Neuronal stem cell (in vitro differentiated cells): ENCODE measurements at regions not wholly inside any gene's neighbourhood (a gene's known extent, or its start where the extent isn't known, plus 50 kb on each side); places are given as distances from the start of the nearest gene placed in this dataset.

Experiments
- DNase-seq: peaks from one replicate; pipeline ENCODE4 v3.0.0-alpha.2; 2013; ENCODE audit warnings: low spot score
- H2AFZ ChIP-seq: one replicate; pipeline ENCODE4 v1.6.1; 2013; ENCODE audit warnings: mild to moderate bottlenecking, low read length, inconsistent platforms
- H2AK5ac ChIP-seq: 2 replicates; pipeline ENCODE4 v1.6.1; 2013; ENCODE audit warnings: low read depth, mild to moderate bottlenecking, inconsistent platforms, low read length, moderate library complexity, mixed read lengths
- H2BK120ac ChIP-seq: 2 replicates; pipeline ENCODE4 v1.6.1; 2013; ENCODE audit warnings: low read depth, mild to moderate bottlenecking, inconsistent platforms, low read length, moderate library complexity, mixed read lengths
- H2BK12ac ChIP-seq: one replicate; pipeline ENCODE4 v1.6.1; 2013; ENCODE audit warnings: low read length, inconsistent platforms
- H2BK15ac ChIP-seq: 2 replicates; pipeline ENCODE4 v1.6.1; 2013; ENCODE audit warnings: mild to moderate bottlenecking, low read length, inconsistent platforms, mixed read lengths
- H2BK5ac ChIP-seq: one replicate; pipeline ENCODE4 v1.6.1; 2013; ENCODE audit warnings: inconsistent platforms, mild to moderate bottlenecking, low read length, moderate library complexity
- H3K14ac ChIP-seq: one replicate; pipeline ENCODE4 v1.6.1; 2013; ENCODE audit warnings: low read length, inconsistent platforms
- H3K18ac ChIP-seq: 2 replicates; pipeline ENCODE4 v1.6.1; 2013; ENCODE audit warnings: low read length, inconsistent platforms
- H3K23ac ChIP-seq: 2 replicates; pipeline ENCODE4 v1.6.1; 2013; ENCODE audit warnings: low read depth, mild to moderate bottlenecking, mixed read lengths, low read length, inconsistent platforms; ENCODE audit not compliant: poor library complexity
- H3K27ac ChIP-seq: replicated peaks from 3 replicates; pipeline ENCODE4 v1.5.1; 2013; ENCODE audit warnings: low read length, inconsistent platforms
- H3K27me3 ChIP-seq, 3 experiments: 2 replicates each; pipeline ENCODE4 v1.6.1; 2013; ENCODE audit warnings: low read length in 3 of 3, mild to moderate bottlenecking in 2 of 3, inconsistent platforms in 1 of 3, low read depth in 1 of 3, mixed read lengths in 1 of 3, moderate library complexity in 1 of 3; ENCODE audit not compliant: control insufficient read depth in 3 of 3, insufficient read depth in 3 of 3
- H3K36me3 ChIP-seq, 2 donors: replicated peaks in 1 of 2; 2 replicates each; pipeline ENCODE4 v1.6.1; 2013; ENCODE audit warnings: low read length in 2 of 2; ENCODE audit not compliant: control insufficient read depth in 2 of 2, insufficient read depth in 2 of 2
- H3K4ac ChIP-seq: 2 replicates; pipeline ENCODE4 v1.6.1; 2013; ENCODE audit warnings: inconsistent platforms, mild to moderate bottlenecking, low read length, moderate library complexity
- H3K4me1 ChIP-seq, 2 donors: 1 replicate in 1 of 2; 2 replicates in 1 of 2; pipeline ENCODE4 v1.6.1; 2013; ENCODE audit warnings: low read length in 2 of 2, low read depth in 1 of 2; ENCODE audit not compliant: control insufficient read depth in 2 of 2, insufficient read depth in 1 of 2
- H3K4me2 ChIP-seq: one replicate; pipeline ENCODE4 v1.6.1; 2013; ENCODE audit warnings: mild to moderate bottlenecking, low read length, inconsistent platforms; ENCODE audit not compliant: insufficient read depth, poor library complexity, severe bottlenecking
- H3K4me3 ChIP-seq, 2 donors: 2 replicates each; pipeline ENCODE4 v1.5.1; 2013; ENCODE audit warnings: low read length in 2 of 2, mild to moderate bottlenecking in 2 of 2, inconsistent platforms in 1 of 2, moderate library complexity in 1 of 2
- H3K79me1 ChIP-seq: one replicate; pipeline ENCODE4 v1.6.1; 2013; ENCODE audit warnings: low read depth, mild to moderate bottlenecking, inconsistent platforms, low read length, moderate library complexity
- H3K9ac ChIP-seq: one replicate; pipeline ENCODE4 v1.6.1; 2013; ENCODE audit warnings: mild to moderate bottlenecking, low read depth, low read length, inconsistent platforms; ENCODE audit not compliant: poor library complexity
- H3K9me3 ChIP-seq, 2 donors: replicated peaks in 1 of 2; 2 replicates each; pipeline versions ENCODE3 to v1.6.1; 2013; ENCODE audit warnings: low read length in 2 of 2, mild to moderate bottlenecking in 2 of 2, inconsistent platforms in 1 of 2, low read depth in 1 of 2, mixed read lengths in 1 of 2, moderate library complexity in 1 of 2; ENCODE audit not compliant: control insufficient read depth in 2 of 2, insufficient read depth in 1 of 2
- H4K8ac ChIP-seq: one replicate; pipeline ENCODE4 v1.6.1; 2013; ENCODE audit warnings: low read depth, mild to moderate bottlenecking, inconsistent platforms, low read length, moderate library complexity
- H4K91ac ChIP-seq: one replicate; pipeline ENCODE4 v1.6.1; 2013; ENCODE audit warnings: low read length, low read depth, mild to moderate bottlenecking, inconsistent platforms; ENCODE audit not compliant: poor library complexity
- WGBS, 2 donors: extraction: QIAGEN DNeasy Blood & Tissue Kit; methylation state at CpG; one replicate each; pipeline ENCODE4 v1.1.7; 2013; ENCODE audit warnings: missing lambda C conversion rate in 2 of 2, mixed read lengths in 1 of 2; ENCODE audit not compliant: insufficient read length in 2 of 2, insufficient replicate concordance in 1 of 2; ENCODE audit errors: extremely low coverage in 2 of 2; 5-methylcytosine and 5-hydroxymethylcytosine counted together

DNA sequence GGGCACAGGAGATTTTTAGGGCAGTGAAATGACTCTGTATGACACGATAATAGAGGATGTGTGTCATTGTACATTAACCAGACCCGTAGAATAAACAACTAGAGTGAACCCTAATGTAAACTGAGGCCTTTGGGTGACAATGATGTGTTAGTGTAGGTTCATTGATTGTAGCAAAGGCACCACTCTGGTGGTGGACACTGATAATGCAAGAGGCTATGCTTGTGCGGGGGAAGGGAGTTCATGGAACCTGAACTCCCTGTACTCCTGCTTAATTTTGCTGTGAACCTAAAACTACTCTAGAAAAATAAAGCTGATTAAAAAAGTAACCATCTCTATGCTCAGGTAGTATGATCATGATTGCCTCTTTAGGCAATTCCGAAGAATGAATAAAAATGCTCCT, 96.3 kb upstream of the VIPR2 start:
- H2BK120ac ChIP-seq = no peak overlapping the region
- no peaks in the 10 kb centered on the region for H3K27me3 ChIP-seq
- H3K14ac ChIP-seq = no peak overlapping the region
- no peaks in the 10 kb centered on the region for H3K79me1 ChIP-seq
- H3K4me2 ChIP-seq = no peak overlapping the region
- no peak overlapping the region for H4K8ac ChIP-seq
- no peak overlapping the region for H2BK5ac ChIP-seq
- H3K27ac ChIP-seq = no peak overlapping the region
- no peak overlapping the region for H3K18ac ChIP-seq
- H3K4me1 ChIP-seq = no peaks in the 10 kb centered on the region
- no peak for DNase-seq
- peaks cover 0 to 8% of the 10 kb centered on the region in 2 donors for H3K9me3 ChIP-seq
- H3K4me3 ChIP-seq = no peak overlapping the region
- no CpG with 5 or more reads among the region's 4 CpGs for WGBS, 2 donors
- H2BK15ac ChIP-seq = no peak overlapping the region
- no peak overlapping the region for H3K23ac ChIP-seq
- H2AFZ ChIP-seq = no peak overlapping the region
- no peak overlapping the region for H3K9ac ChIP-seq
- H2BK12ac ChIP-seq = no peak overlapping the region
- H3K4ac ChIP-seq = no peak overlapping the region
- no peaks in the 10 kb centered on the region for H3K36me3 ChIP-seq
- H2AK5ac ChIP-seq = no peak overlapping the region
- H4K91ac ChIP-seq = no peak overlapping the region

DNA sequence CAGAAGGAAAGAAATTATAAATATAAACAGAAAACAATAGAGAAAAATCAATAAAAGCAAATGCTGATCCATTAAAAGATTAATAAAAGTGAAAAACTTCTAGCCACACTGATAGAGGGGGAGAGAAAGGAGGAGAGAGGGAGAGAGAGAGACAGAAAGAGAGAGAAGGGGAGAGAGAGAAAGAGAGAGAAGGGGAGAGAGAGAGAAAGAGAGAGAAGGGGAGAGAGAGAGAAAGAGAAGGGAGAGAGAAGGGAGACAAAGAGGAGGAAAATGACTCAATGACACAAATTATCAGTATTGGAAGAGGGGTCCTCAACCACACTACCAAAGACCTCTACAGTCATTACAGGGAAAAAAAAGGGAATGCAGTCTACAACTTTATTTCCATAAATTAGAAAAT, 94.4 kb upstream of the VIPR2 start:
- no peaks in the 10 kb centered on the region for H3K4me1 ChIP-seq
- no peak overlapping the region for H2BK12ac ChIP-seq
- no peak overlapping the region for H2AFZ ChIP-seq
- no peak overlapping the region for H4K91ac ChIP-seq
- no peak overlapping the region for H3K4me2 ChIP-seq
- H3K79me1 ChIP-seq = no peaks in the 10 kb centered on the region
- H2AK5ac ChIP-seq = no peak overlapping the region
- no peak overlapping the region for H3K9ac ChIP-seq
- peaks cover 0 to 10% of the 10 kb centered on the region in 2 donors for H3K9me3 ChIP-seq
- H3K4ac ChIP-seq = no peak overlapping the region
- H3K14ac ChIP-seq = no peak overlapping the region
- no peak overlapping the region for H2BK5ac ChIP-seq
- no peak for DNase-seq
- H3K27ac ChIP-seq = no peak overlapping the region
- H3K4me3 ChIP-seq = no peak overlapping the region
- no peak overlapping the region for H4K8ac ChIP-seq
- H3K27me3 ChIP-seq = peaks cover 0 to 2% (median 0%) of the 10 kb centered on the region in 3 experiments
- H3K18ac ChIP-seq = no peak overlapping the region
- no peaks in the 10 kb centered on the region for H3K36me3 ChIP-seq
- no peak overlapping the region for H2BK15ac ChIP-seq
- H3K23ac ChIP-seq = no peak overlapping the region
- no peak overlapping the region for H2BK120ac ChIP-seq

DNA sequence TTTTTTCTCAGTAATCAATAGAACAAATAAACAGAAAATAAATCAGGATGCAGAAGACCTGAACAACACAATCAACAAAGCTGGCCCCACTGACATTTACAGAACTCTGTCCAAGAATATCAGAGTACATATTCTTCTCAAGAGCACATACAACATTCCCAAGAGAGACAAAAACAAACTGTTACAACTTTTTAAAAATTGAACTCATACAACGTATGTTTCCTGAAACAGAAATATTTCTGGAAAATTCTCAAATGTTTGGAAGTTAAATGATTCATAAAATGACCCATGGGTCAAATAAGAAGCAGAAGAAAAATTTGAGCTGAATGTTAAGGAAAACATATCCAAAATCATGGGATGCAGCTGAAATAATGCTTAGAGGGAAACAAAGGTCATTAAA, 93.9 kb upstream of the VIPR2 start:
- no peak overlapping the region for H3K9ac ChIP-seq
- H3K27me3 ChIP-seq = peaks cover 0 to 2% (median 0%) of the 10 kb centered on the region in 3 experiments
- H3K36me3 ChIP-seq = no peaks in the 10 kb centered on the region
- no peak overlapping the region for H3K4me3 ChIP-seq
- H2AFZ ChIP-seq = no peak overlapping the region
- H3K4me2 ChIP-seq = no peak overlapping the region
- no peak overlapping the region for H4K8ac ChIP-seq
- H3K79me1 ChIP-seq = no peaks in the 10 kb centered on the region
- H3K23ac ChIP-seq = no peak overlapping the region
- WGBS, 2 donors = no CpG with 5 or more reads among the region's 1 CpG
- H3K27ac ChIP-seq = no peak overlapping the region
- H2BK120ac ChIP-seq = no peak overlapping the region
- no peak overlapping the region for H3K4ac ChIP-seq
- no peak overlapping the region for H2AK5ac ChIP-seq
- no peaks in the 10 kb centered on the region for H3K4me1 ChIP-seq
- H3K18ac ChIP-seq = no peak overlapping the region
- no peak for DNase-seq
- H3K14ac ChIP-seq = no peak overlapping the region
- no peak overlapping the region for H2BK5ac ChIP-seq
- no peak overlapping the region for H2BK12ac ChIP-seq
- H4K91ac ChIP-seq = no peak overlapping the region
- no peak overlapping the region for H2BK15ac ChIP-seq
- peaks cover 0 to 10% of the 10 kb centered on the region in 2 donors for H3K9me3 ChIP-seq

DNA sequence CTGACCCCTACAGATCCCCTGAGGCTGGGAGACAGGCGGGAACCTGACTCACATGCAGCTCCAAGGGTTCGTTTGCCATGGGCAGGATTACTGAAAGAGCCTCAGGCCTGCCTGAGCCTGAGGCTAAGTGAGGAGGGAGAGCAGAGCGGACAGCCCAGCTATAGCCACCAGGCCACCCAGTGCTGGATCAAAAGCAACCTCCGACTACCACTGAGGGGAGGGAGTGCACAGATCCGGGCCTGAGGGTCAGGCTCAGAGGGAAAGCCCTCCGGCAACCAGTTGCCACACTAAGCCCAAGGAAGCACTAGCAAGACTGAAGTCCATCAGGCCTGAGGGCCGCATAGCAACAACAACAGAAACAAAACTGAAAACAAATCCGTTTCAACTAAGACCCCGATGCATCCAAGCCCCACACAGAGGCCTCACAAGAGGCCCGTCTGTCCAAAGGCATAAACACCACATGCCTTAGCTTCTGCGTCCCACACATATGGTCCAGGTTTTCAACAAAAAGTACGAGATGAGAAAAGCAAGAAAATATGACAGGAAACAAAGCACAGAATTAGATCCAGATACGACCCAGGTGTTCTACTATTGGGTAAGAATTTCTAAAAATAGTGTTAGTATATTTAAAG, 92.5 kb upstream of the VIPR2 start:
- H3K79me1 ChIP-seq = no peaks in the 10 kb centered on the region
- H3K27me3 ChIP-seq = peaks cover 0 to 2% (median 0%) of the 10 kb centered on the region in 3 experiments
- no peak for DNase-seq
- H3K36me3 ChIP-seq = no peaks in the 10 kb centered on the region
- H3K9me3 ChIP-seq = peaks cover 0 to 10% of the 10 kb centered on the region in 2 donors
- no peak overlapping the region for H2AFZ ChIP-seq
- H2AK5ac ChIP-seq = no peak overlapping the region
- H3K27ac ChIP-seq = no peak overlapping the region
- no peak overlapping the region for H3K18ac ChIP-seq
- H4K91ac ChIP-seq = no peak overlapping the region
- WGBS, 2 donors = no CpG with 5 or more reads among the region's 13 CpGs
- H3K9ac ChIP-seq = no peak overlapping the region
- peak overlapping the region in 1 of 2 donors; percentile 24 for H3K4me3 ChIP-seq
- no peak overlapping the region for H3K4me2 ChIP-seq
- H4K8ac ChIP-seq = no peak overlapping the region
- no peak overlapping the region for H3K14ac ChIP-seq
- no peak overlapping the region for H3K23ac ChIP-seq
- no peak overlapping the region for H2BK120ac ChIP-seq
- no peak overlapping the region for H2BK12ac ChIP-seq
- no peak overlapping the region for H3K4ac ChIP-seq
- no peak overlapping the region for H2BK5ac ChIP-seq
- no peak overlapping the region for H2BK15ac ChIP-seq
- H3K4me1 ChIP-seq = no peaks in the 10 kb centered on the region
